GM12891 (cell line): ENCODE measurements at regions not wholly inside any gene's neighbourhood (a gene's known extent, or its start where the extent isn't known, plus 50 kb on each side); places are given as distances from the start of the nearest gene placed in this dataset.

Experiments
- PAX5 ChIP-seq: IDR thresholded peaks from 2 replicates; pipeline ENCODE4 v1.6.1; 2011; ENCODE audit warnings: low read length, moderate library complexity, mild to moderate bottlenecking; ENCODE audit not compliant: insufficient read depth, severe bottlenecking
- POLR2A ChIP-seq: IDR thresholded peaks from 2 replicates; pipeline ENCODE4 v1.6.1; 2011; ENCODE audit warnings: low read depth, low read length, control low read depth
- POLR2AphosphoS5 ChIP-seq: IDR thresholded peaks from 2 replicates; pipeline ENCODE4 v1.6.1; 2011; ENCODE audit warnings: low read depth, low read length, control low read depth
- POU2F2 ChIP-seq: IDR thresholded peaks from 2 replicates; pipeline ENCODE4 v1.6.1; 2011; ENCODE audit warnings: low read depth, mild to moderate bottlenecking, control low read depth, low read length, moderate library complexity
- SPI1 ChIP-seq: IDR thresholded peaks from 2 replicates; pipeline ENCODE4 v1.6.1; 2011; ENCODE audit warnings: low read depth, low read length, control low read depth
- TAF1 ChIP-seq: IDR thresholded peaks from 2 replicates; pipeline ENCODE4 v1.6.1; 2011; ENCODE audit warnings: low read depth, low read length, control low read depth

- TF ChIP-seq POLR2AphosphoS5 (no peak), POLR2A (no peak), SPI1 (no peak), TAF1 (no peak), PAX5 (no peak), POU2F2 (no peak)
Observed at GRCh38 chr13:89721216-89721615, 1626.3 kb upstream of the MIR17HG start.
